ENCODE measurements at regions not wholly inside any gene's neighbourhood (a gene's known extent, or its start where the extent isn't known, plus 50 kb on each side); places are given as distances from the start of the nearest gene placed in this dataset.

DNA sequence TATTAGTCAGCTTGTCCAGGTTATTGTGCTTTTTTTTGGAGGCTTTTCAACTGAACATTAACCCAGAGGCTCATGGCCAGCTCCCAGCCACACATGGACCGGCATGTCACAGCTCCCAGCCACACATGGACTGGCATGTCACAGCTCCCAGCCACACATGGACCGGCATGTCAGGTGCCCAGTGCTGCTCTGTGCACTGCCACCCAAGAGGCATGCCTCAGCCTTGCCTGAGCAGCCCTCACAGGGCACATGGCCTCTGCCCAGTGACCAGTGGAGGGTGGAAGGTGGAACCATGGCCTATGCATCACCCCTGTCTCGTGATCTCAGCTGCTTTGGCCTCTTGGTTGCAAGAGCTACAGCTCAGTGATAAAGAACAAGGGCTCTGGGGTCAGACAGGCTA, 119.8 kb downstream of the OAT start:
- Histone ChIP-seq H3K27ac (ENCODE audit: low read depth, low read length, poor library complexity, severe bottlenecking) (no peak overlapping the region), H4K20me1 (ENCODE audit: insufficient read depth, low read length) (no peaks in the 10 kb centered on the region), H3K4me2 (ENCODE audit: low read length) (no peak overlapping the region), H3K4me3 (ENCODE audit: low read depth, low read length, poor library complexity, severe bottlenecking) (no peak overlapping the region), H3K79me2 (ENCODE audit: insufficient read depth, low read depth, low read length) (no peaks in the 10 kb centered on the region), H3K36me3 (ENCODE audit: insufficient read depth, low read length) (no peaks in the 10 kb centered on the region), H3K9me3 (ENCODE audit: low read length) (no peaks in the 10 kb centered on the region), H3K9me2 (ENCODE audit: insufficient read depth, low read length) (no peaks in the 10 kb centered on the region), H2AFZ (ENCODE audit: low read length) (no peak overlapping the region), H3K4me1 (ENCODE audit: insufficient read depth, low read length, poor library complexity, severe bottlenecking) (no peaks in the 10 kb centered on the region)
- no peak for TF ChIP-seq EZH2phosphoT487 (IDR thresholded peaks at IDR 0.05; ENCODE audit: borderline replicate concordance, low read depth, low read length)
- TF ChIP-seq, protein P1, sequence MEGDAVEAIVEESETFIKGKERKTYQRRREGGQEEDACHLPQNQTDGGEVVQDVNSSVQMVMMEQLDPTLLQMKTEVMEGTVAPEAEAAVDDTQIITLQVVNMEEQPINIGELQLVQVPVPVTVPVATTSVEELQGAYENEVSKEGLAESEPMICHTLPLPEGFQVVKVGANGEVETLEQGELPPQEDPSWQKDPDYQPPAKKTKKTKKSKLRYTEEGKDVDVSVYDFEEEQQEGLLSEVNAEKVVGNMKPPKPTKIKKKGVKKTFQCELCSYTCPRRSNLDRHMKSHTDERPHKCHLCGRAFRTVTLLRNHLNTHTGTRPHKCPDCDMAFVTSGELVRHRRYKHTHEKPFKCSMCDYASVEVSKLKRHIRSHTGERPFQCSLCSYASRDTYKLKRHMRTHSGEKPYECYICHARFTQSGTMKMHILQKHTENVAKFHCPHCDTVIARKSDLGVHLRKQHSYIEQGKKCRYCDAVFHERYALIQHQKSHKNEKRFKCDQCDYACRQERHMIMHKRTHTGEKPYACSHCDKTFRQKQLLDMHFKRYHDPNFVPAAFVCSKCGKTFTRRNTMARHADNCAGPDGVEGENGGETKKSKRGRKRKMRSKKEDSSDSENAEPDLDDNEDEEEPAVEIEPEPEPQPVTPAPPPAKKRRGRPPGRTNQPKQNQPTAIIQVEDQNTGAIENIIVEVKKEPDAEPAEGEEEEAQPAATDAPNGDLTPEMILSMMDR (conservative IDR thresholded peaks at IDR 0.05; ENCODE audit: low read length) = no peak
- no TSS peak for BruUV-seq (replicated peaks)
- POLR2A ChIA-PET = no interaction called here
- DNase-seq (ENCODE audit: low spot score) = no peak
- CTCF ChIA-PET (ENCODE audit: unreplicated experiment) = no interaction called here
- intact Hi-C loops (cut with micrococcal nuclease; ENCODE audit: unreplicated experiment) = no loop called here

DNA sequence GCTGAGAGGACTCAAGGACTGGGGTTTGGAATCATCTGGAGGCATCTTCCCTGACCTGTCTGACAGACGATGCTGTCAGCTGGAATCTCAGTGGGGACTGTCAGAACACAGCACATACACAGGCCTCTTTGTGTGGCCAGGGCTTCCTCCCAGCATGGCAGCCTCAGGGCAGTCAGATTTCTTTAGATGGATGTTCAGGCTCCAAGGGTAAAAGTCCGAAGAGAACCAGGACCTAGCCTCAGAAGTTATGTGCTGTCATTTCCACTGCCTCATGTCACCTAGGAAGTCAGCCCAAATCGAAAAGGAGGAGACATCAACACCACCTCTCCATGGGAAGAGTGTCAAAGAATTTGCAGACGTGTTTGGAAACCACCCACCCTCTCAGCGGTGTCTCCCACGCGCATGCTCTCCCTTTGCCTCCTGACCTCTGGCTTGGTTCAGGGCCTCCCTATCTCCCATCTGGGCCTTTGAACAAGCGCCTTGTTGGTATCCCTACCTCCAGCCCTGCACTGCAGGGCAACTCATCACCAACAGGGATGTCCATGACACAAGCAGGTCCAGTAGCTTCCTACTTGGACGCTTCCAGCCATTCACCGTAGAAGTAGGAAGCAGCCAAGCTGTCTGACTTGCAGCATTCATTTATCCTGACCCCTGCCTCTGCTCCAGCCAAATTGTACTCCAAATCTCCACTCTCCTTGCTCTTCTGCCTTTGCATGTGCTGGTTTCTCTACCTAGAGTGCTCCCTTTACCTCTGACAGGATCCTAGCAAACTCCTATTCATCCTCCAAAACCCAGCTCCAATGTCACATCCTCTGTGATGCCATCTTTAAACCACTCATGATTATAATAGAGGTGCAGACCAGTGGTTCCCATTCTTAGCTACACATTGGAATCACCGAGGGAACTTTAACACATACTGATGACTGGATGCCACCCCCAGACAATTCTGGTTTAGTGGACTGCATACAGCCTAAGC, 121.6 kb downstream of the OAT start:
- Histone ChIP-seq H2AFZ (ENCODE audit: low read length) (no peak overlapping the region), H3K4me1 (ENCODE audit: insufficient read depth, low read length, poor library complexity, severe bottlenecking) (no peaks in the 10 kb centered on the region), H3K79me2 (ENCODE audit: insufficient read depth, low read depth, low read length) (no peaks in the 10 kb centered on the region), H3K36me3 (ENCODE audit: insufficient read depth, low read length) (no peaks in the 10 kb centered on the region), H3K4me3 (ENCODE audit: low read depth, low read length, poor library complexity, severe bottlenecking) (no peak overlapping the region), H3K9me3 (ENCODE audit: low read length) (no peaks in the 10 kb centered on the region), H4K20me1 (ENCODE audit: insufficient read depth, low read length) (no peaks in the 10 kb centered on the region), H3K9me2 (ENCODE audit: insufficient read depth, low read length) (no peaks in the 10 kb centered on the region), H3K4me2 (ENCODE audit: low read length) (no peak overlapping the region), H3K27ac (ENCODE audit: low read depth, low read length, poor library complexity, severe bottlenecking) (no peak overlapping the region)
- no peak for TF ChIP-seq EZH2phosphoT487 (IDR thresholded peaks at IDR 0.05; ENCODE audit: borderline replicate concordance, low read depth, low read length)
- TF ChIP-seq, protein P1 (conservative IDR thresholded peaks at IDR 0.05; ENCODE audit: low read length) = no peak
- no peak for DNase-seq (ENCODE audit: low spot score)
- ChIA-PET POLR2A (interaction anchor here (0.6 to 1.1 kb wide), 2 partner anchors 14 to 960 kb away, joined by 3 read pairs; no protein-coding TSS in a partner anchor), CTCF (ENCODE audit: unreplicated experiment) (no interaction called here)
- BruUV-seq (replicated peaks) = no TSS peak
- intact Hi-C loops (cut with micrococcal nuclease; ENCODE audit: unreplicated experiment) = no loop called here
